Adrenal gland (tissue), 5 donors: ENCODE measurements at regions not wholly inside any gene's neighbourhood (a gene's known extent, or its start where the extent isn't known, plus 50 kb on each side); places are given as distances from the start of the nearest gene placed in this dataset.

Experiments
- POLR2A ChIP-seq, 2 donors: fragments of 450-650 bp; IDR thresholded peaks; one replicate each; pipeline ENCODE4 v1.6.1; 2017; ENCODE audit warnings: antibody characterized with exemption in 2 of 2, mild to moderate bottlenecking in 2 of 2, moderate library complexity in 1 of 2
- TF ChIP-seq, protein P1 (sequence below), 6 experiments: fragments of 450-650 bp in 4 of 6; fragments of 200-600 bp in 2 of 6; sonication (generic) in 1 of 6; IDR thresholded peaks; 1 replicate in 5 of 6; 2 replicates in 1 of 6; pipeline versions ENCODE4 v1.5.1 to v1.8.0; 2016 to 2021; ENCODE audit warnings: antibody characterized with exemption in 6 of 6, mild to moderate bottlenecking in 2 of 6, moderate library complexity in 1 of 6
- donor health status: DM: no; HTN: no; CAD: no.

DNA sequence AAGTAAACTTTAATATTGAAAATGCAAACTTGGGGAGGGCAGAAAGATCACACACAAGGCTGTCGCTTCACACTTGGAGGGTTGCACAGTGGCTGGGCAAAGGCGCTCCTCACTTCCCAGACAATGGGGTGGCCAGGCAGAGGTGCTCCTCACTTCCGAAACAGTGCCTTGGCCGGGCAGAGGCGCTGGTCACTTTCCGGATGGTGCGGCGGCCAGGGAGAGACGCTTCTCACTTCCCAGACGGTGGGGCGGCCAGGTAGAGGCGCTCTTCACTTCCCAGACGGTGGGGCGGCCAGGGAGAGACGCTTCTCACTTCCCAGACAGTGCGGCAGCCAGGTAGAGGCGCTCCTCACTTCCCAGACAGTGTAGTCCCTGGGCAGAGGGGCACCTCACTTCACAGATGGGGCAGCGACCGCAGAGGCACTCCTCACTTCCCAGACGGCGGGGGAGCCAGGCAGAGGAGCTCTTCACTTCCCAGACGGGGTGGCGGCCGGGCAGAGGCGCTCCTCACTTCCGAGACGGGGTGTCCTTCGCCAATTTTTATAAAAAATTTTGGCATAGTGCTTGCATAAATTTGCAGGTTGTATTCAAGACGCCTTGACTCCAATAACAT is 140.8 kb upstream of the PZP start:
- TF ChIP-seq, protein P1, sequence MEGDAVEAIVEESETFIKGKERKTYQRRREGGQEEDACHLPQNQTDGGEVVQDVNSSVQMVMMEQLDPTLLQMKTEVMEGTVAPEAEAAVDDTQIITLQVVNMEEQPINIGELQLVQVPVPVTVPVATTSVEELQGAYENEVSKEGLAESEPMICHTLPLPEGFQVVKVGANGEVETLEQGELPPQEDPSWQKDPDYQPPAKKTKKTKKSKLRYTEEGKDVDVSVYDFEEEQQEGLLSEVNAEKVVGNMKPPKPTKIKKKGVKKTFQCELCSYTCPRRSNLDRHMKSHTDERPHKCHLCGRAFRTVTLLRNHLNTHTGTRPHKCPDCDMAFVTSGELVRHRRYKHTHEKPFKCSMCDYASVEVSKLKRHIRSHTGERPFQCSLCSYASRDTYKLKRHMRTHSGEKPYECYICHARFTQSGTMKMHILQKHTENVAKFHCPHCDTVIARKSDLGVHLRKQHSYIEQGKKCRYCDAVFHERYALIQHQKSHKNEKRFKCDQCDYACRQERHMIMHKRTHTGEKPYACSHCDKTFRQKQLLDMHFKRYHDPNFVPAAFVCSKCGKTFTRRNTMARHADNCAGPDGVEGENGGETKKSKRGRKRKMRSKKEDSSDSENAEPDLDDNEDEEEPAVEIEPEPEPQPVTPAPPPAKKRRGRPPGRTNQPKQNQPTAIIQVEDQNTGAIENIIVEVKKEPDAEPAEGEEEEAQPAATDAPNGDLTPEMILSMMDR (IDR thresholded peaks at IDR 0.05) = no peak
- TF ChIP-seq POLR2A (IDR thresholded peaks at IDR 0.05) = no peak
